GM10248 (cell line): ENCODE measurements at regions not wholly inside any gene's neighbourhood (a gene's known extent, or its start where the extent isn't known, plus 50 kb on each side); places are given as distances from the start of the nearest gene placed in this dataset.

Source experiments
- CTCF ChIA-PET: fragments of 300-600 bp; sonication (Branson Sonifier 250); formaldehyde crosslinking; extraction: SDS; loops from one replicate; lab custom pipeline; 2021; ENCODE audit warnings: antibody characterized with exemption; lab: Yijun Ruan, JAX
- POLR2A ChIA-PET: fragments of 350-650 bp; sonication (Branson Sonifier 250); formaldehyde crosslinking; extraction: SDS; loops from one replicate; lab custom pipeline; 2020; ENCODE audit warnings: antibody characterized with exemption; lab: Yijun Ruan, JAX
- DNase-seq: peaks from one replicate; pipeline ENCODE4 v3.0.0; 2012; ENCODE audit errors: extremely low spot score
- CTCF ChIP-seq: IDR thresholded peaks from 2 replicates; pipeline ENCODE4 v1.5.1; 2012; ENCODE audit warnings: mild to moderate bottlenecking, low read depth; ENCODE audit errors: extremely low read depth, missing control alignments, control extremely low read depth

GRCh38 chr1:234985007-234985370 lies 143.6 kb downstream of the TOMM20 start:
- ChIA-PET POLR2A (no interaction called here), CTCF (no interaction called here)
- no peak for TF ChIP-seq CTCF
- DNase-seq, result no peak

- no peak for DNase-seq
- TF ChIP-seq CTCF, result no peak
- ChIA-PET POLR2A (interaction anchor here (1.1 kb wide), 1 partner anchor 21 kb away, joined by 4 read pairs; no protein-coding TSS in a partner anchor), CTCF (interaction anchor here (0.6 to 1.7 kb wide), 6 partner anchors 10 to 1107 kb away, joined by 3 to 5 read pairs (median 3); no protein-coding TSS in a partner anchor)
These were observed 144.9 kb downstream of the TOMM20 start for GRCh38 chr1:234983564-234984238.

GRCh38 chr1:234981758-234982157 lies 146.9 kb downstream of the TOMM20 start:
- POLR2A ChIA-PET, result interaction anchor here (1.2 to 3.7 kb wide), 2 partner anchors 30 to 41 kb away, joined by 3 to 17 read pairs; no protein-coding TSS in a partner anchor
- CTCF ChIA-PET, result no interaction called here
- no peak for DNase-seq

GRCh38 chr1:234980645-234981396 lies 147.8 kb downstream of the TOMM20 start:
- ChIA-PET CTCF (interaction anchor here (0.8 to 7.1 kb wide), 11 partner anchors 8 to 486 kb away, joined by 3 to 46 read pairs (median 5); no protein-coding TSS in a partner anchor), POLR2A (interaction anchor here (0.5 to 3.7 kb wide), 10 partner anchors 10 to 257 kb away, joined by 3 to 17 read pairs (median 4); no protein-coding TSS in a partner anchor)
- no peak for TF ChIP-seq CTCF
- DNase-seq, result peak; percentile 71

More at GRCh38 chr1:234981758-234982157, 146.9 kb downstream of the TOMM20 start:
- no peak for TF ChIP-seq CTCF

GRCh38 chr1:234980291-234980644 lies 148.4 kb downstream of the TOMM20 start:
- ChIA-PET CTCF (interaction anchor here (0.8 to 7.1 kb wide), 11 partner anchors 9 to 485 kb away, joined by 3 to 46 read pairs (median 5); no protein-coding TSS in a partner anchor), POLR2A (interaction anchor here (0.5 to 3.7 kb wide), 9 partner anchors 11 to 139 kb away, joined by 3 to 17 read pairs (median 5); no protein-coding TSS in a partner anchor)
- no peak for TF ChIP-seq CTCF

More at GRCh38 chr1:234980291-234980644, 148.4 kb downstream of the TOMM20 start:
- no peak for DNase-seq
